Thyroid gland (tissue), 4 donors: ENCODE measurements at regions not wholly inside any gene's neighbourhood (a gene's known extent, or its start where the extent isn't known, plus 50 kb on each side); places are given as distances from the start of the nearest gene placed in this dataset.

Source experiments
- DNase-seq, 2 donors: peaks; one replicate each; pipeline ENCODE4 v3.0.0-alpha.2; 2019
- H3K27ac ChIP-seq, 3 donors: fragments of 200-600 bp; sonication (generic); 1 replicate in 2 of 3; 2 replicates in 1 of 3; pipeline ENCODE4 v1.5.1; 2016 to 2019; ENCODE audit warnings: mild to moderate bottlenecking in 1 of 3, moderate library complexity in 1 of 3
- H3K27me3 ChIP-seq: fragments of 200-600 bp; sonication (generic); one replicate; pipeline ENCODE4 v1.5.1; 2019
- H3K36me3 ChIP-seq, 2 donors: fragments of 200-600 bp; sonication (generic); one replicate each; pipeline ENCODE4 v1.5.1; 2016 to 2019
- H3K4me1 ChIP-seq, 2 donors: fragments of 200-600 bp; sonication (generic); one replicate each; pipeline ENCODE4 v1.5.1; 2017 to 2019
- H3K4me3 ChIP-seq, 3 donors: fragments of 200-600 bp; sonication (generic); replicated peaks in 1 of 3; 1 replicate in 2 of 3; 2 replicates in 1 of 3; pipeline ENCODE4 v1.5.1; 2016; ENCODE audit warnings: mild to moderate bottlenecking in 1 of 3
- H3K9me3 ChIP-seq: fragments of 200-600 bp; sonication (generic); one replicate; pipeline ENCODE4 v1.5.1; 2017
- POLR2A ChIP-seq, 2 donors: fragments of 450-650 bp; IDR thresholded peaks; one replicate each; pipeline ENCODE4 v1.6.1; 2017; ENCODE audit warnings: antibody characterized with exemption in 2 of 2, mild to moderate bottlenecking in 2 of 2, moderate library complexity in 1 of 2
- WGBS, 2 donors: methylation state at CpG; one replicate each; pipeline ENCODE4 v1.1.5; 2017; 5-methylcytosine and 5-hydroxymethylcytosine counted together
- intact Hi-C: fragments of 100-400 bp; cut with DNase I; formaldehyde crosslinking; loops from one replicate; pipeline ENCODE4 v1.15.1; 2023
- TF ChIP-seq, protein P1 (sequence below), 6 experiments: fragments of 200-600 bp in 3 of 6; fragments of 450-650 bp in 3 of 6; sonication (generic) in 3 of 6; IDR thresholded peaks; one replicate each; pipeline ENCODE4 v1.5.1; 2016 to 2019; ENCODE audit warnings: antibody characterized with exemption in 6 of 6, mild to moderate bottlenecking in 2 of 6, inconsistent platforms in 1 of 6, moderate library complexity in 1 of 6

- no peaks in the 10 kb centered on the region for H3K4me1 ChIP-seq
- no peak for DNase-seq
- H3K27me3 ChIP-seq = no peaks in the 10 kb centered on the region
- no peak overlapping the region for H3K4me3 ChIP-seq
- TF ChIP-seq POLR2A (IDR thresholded peaks at IDR 0.05) = no peak
- TF ChIP-seq, protein P1, sequence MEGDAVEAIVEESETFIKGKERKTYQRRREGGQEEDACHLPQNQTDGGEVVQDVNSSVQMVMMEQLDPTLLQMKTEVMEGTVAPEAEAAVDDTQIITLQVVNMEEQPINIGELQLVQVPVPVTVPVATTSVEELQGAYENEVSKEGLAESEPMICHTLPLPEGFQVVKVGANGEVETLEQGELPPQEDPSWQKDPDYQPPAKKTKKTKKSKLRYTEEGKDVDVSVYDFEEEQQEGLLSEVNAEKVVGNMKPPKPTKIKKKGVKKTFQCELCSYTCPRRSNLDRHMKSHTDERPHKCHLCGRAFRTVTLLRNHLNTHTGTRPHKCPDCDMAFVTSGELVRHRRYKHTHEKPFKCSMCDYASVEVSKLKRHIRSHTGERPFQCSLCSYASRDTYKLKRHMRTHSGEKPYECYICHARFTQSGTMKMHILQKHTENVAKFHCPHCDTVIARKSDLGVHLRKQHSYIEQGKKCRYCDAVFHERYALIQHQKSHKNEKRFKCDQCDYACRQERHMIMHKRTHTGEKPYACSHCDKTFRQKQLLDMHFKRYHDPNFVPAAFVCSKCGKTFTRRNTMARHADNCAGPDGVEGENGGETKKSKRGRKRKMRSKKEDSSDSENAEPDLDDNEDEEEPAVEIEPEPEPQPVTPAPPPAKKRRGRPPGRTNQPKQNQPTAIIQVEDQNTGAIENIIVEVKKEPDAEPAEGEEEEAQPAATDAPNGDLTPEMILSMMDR (IDR thresholded peaks at IDR 0.05) = no peak
- no peaks in the 10 kb centered on the region for H3K36me3 ChIP-seq
- H3K27ac ChIP-seq = no peak overlapping the region
- 87 to 89% methylated on average over 6 of the region's 6 CpGs for WGBS, 2 donors
- no peaks in the 10 kb centered on the region for H3K9me3 ChIP-seq
- intact Hi-C loops = no loop called here
Measured at GRCh38 chr9:86893811-86894490, 53.4 kb downstream of the GAS1 start.

- TF ChIP-seq, protein P1 (IDR thresholded peaks at IDR 0.05) = no peak
- no peak for TF ChIP-seq POLR2A (IDR thresholded peaks at IDR 0.05)
- H3K27me3 ChIP-seq = no peaks in the 10 kb centered on the region
- no peak for DNase-seq
- no peaks in the 10 kb centered on the region for H3K36me3 ChIP-seq
- H3K4me1 ChIP-seq = no peaks in the 10 kb centered on the region
- intact Hi-C loops = no loop called here
- 61 to 76% methylated on average over 3 of the region's 3 CpGs for WGBS, 2 donors
- H3K27ac ChIP-seq = no peak overlapping the region
- H3K4me3 ChIP-seq = no peak overlapping the region
- H3K9me3 ChIP-seq = no peaks in the 10 kb centered on the region
Measured at GRCh38 chr9:86892576-86892975, 54.7 kb downstream of the GAS1 start.

- intact Hi-C loops = no loop called here
- Histone ChIP-seq H3K4me1 (no peaks in the 10 kb centered on the region), H3K4me3 (no peak overlapping the region), H3K9me3 (no peaks in the 10 kb centered on the region), H3K36me3 (no peaks in the 10 kb centered on the region), H3K27ac (no peak overlapping the region), H3K27me3 (no peaks in the 10 kb centered on the region)
- WGBS, 2 donors = 89 to 90% methylated on average over 4 of the region's 4 CpGs
- no peak for DNase-seq
- TF ChIP-seq, protein P1 (IDR thresholded peaks at IDR 0.05) = no peak
Measured at GRCh38 chr9:86891886-86892437, 55.3 kb downstream of the GAS1 start.

DNA sequence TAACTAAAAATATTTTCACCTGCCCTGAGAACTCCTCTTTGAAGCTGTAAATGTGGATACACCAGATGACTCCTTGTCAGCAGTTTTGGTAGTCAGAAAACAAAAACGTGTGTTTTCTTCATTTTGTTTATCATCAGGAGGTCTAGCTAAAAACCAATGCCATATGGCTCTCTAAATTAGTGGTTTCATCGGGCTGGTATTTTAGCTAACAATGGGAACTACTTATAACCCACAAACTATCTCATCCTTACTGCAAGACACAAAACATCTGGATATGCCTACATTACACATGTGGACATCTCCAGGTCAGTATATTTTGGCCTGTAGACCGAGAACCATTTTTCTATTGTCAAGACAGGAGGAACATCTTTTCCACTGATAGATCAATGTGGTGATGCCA lies 56.2 kb downstream of the GAS1 start:
- no peaks in the 10 kb centered on the region for H3K36me3 ChIP-seq
- WGBS, 2 donors = 48 to 78% methylated on average over 3 of the region's 3 CpGs
- intact Hi-C loops = no loop called here
- H3K27me3 ChIP-seq = no peaks in the 10 kb centered on the region
- H3K4me1 ChIP-seq = no peaks in the 10 kb centered on the region
- no peak overlapping the region for H3K27ac ChIP-seq
- TF ChIP-seq POLR2A (IDR thresholded peaks at IDR 0.05) = no peak
- TF ChIP-seq, protein P1 (IDR thresholded peaks at IDR 0.05) = no peak
- DNase-seq = no peak
- no peaks in the 10 kb centered on the region for H3K9me3 ChIP-seq
- H3K4me3 ChIP-seq = no peak overlapping the region

GRCh38 chr9:86885232-86885631 lies 62.1 kb downstream of the GAS1 start:
- Histone ChIP-seq H3K9me3 (no peaks in the 10 kb centered on the region), H3K27me3 (no peaks in the 10 kb centered on the region), H3K4me3 (no peak overlapping the region), H3K4me1 (no peaks in the 10 kb centered on the region), H3K27ac (no peak overlapping the region), H3K36me3 (no peaks in the 10 kb centered on the region)
- no peak for DNase-seq
- TF ChIP-seq, protein P1 (IDR thresholded peaks at IDR 0.05) = no peak
- no peak for TF ChIP-seq POLR2A (IDR thresholded peaks at IDR 0.05)
- intact Hi-C loops = no loop called here
- 47 to 59% methylated on average over 5 of the region's 5 CpGs for WGBS, 2 donors
